Heart right ventricle (tissue), 16 donors: ENCODE measurements at regions not wholly inside any gene's neighbourhood (a gene's known extent, or its start where the extent isn't known, plus 50 kb on each side); places are given as distances from the start of the nearest gene placed in this dataset.

Experiments used
- ATAC-seq, 8 donors: fragments of 200-7000 bp; cut with Tn5 transposase; one replicate each; pipeline ENCODE4 v1.9.1; 2020; ENCODE audit warnings: mild to moderate bottlenecking in 8 of 8, moderate library complexity in 8 of 8, moderate number of reproducible peaks in 1 of 8
- DNase-seq, 2 donors: peaks; one replicate each; pipeline ENCODE4 v3.0.0-alpha.2; 2020
- H3K27ac ChIP-seq, 10 donors: fragments of 200-600 bp; sonication (generic) in 2 of 10; one replicate each; pipeline versions ENCODE4 v1.5.0 to v1.8.0; 2020 to 2022; ENCODE audit warnings: mild to moderate bottlenecking in 3 of 10
- H3K27me3 ChIP-seq, 7 donors: fragments of 200-600 bp; one replicate each; pipeline ENCODE4 v1.8.0; 2021 to 2022; ENCODE audit warnings: mild to moderate bottlenecking in 2 of 7
- H3K36me3 ChIP-seq, 9 donors: fragments of 200-600 bp; sonication (generic) in 1 of 9; one replicate each; pipeline versions ENCODE4 v1.5.0 to v1.8.0; 2020 to 2022; ENCODE audit warnings: mild to moderate bottlenecking in 2 of 9
- H3K4me1 ChIP-seq, 9 donors: fragments of 200-600 bp; sonication (generic) in 1 of 9; one replicate each; pipeline versions ENCODE4 v1.5.0 to v1.8.0; 2020 to 2022; ENCODE audit warnings: mild to moderate bottlenecking in 4 of 9
- H3K4me3 ChIP-seq, 10 donors: fragments of 200-600 bp; sonication (generic) in 2 of 10; one replicate each; pipeline versions ENCODE4 v1.5.0 to v1.8.0; 2020 to 2022; ENCODE audit warnings: mild to moderate bottlenecking in 7 of 10, moderate library complexity in 2 of 10
- H3K9me3 ChIP-seq, 11 donors: fragments of 200-600 bp in 10 of 11; sonication (generic) in 2 of 11; one replicate each; pipeline versions ENCODE4 v1.5.0 to v1.8.0; 2013 to 2022; ENCODE audit warnings: mild to moderate bottlenecking in 2 of 11, control low read depth in 1 of 11, moderate library complexity in 1 of 11
- WGBS, 2 donors: extraction: QIAGEN DNeasy Blood & Tissue Kit; methylation state at CpG; one replicate each; pipeline ENCODE4 v1.1.7; 2013; ENCODE audit warnings: inconsistent platforms in 1 of 2; 5-methylcytosine and 5-hydroxymethylcytosine counted together
- intact Hi-C, 10 donors: fragments of 100-400 bp; cut with DNase I; formaldehyde crosslinking; loops; one replicate each; pipeline versions ENCODE4 v1.11.1 to v1.14.2; 2022
- TF ChIP-seq, protein P1 (sequence below), 9 donors: fragments of 200-600 bp; sonication (generic) in 2 of 9; IDR thresholded peaks; one replicate each; pipeline versions ENCODE4 v1.5.0 to v1.8.0; 2021 to 2022; ENCODE audit warnings: antibody characterized with exemption in 9 of 9, mild to moderate bottlenecking in 5 of 9, moderate library complexity in 1 of 9
- donor health status: Arrhythmogenic right ventricular cardiomyopathy.
- donor health status: ischemic (EF 13 %, LVEDD 7.1; RV severe dilation, severe dysfunction).
- donor health status: healthy with polysubstance abuse.
- donor health status: DM: no; HTN: yes; CAD: no.
- donor health status: DM: no; HTN: no; CAD: no.
- donor health status: ischemic (EF 25% LVEDD 6.9; RV normal size, moderate dysfunction).
- donor health status: ischemic (EF 25% LVEDD 5.7; RV mildly dilated, moderate dysfunction).
- donor health status: healthy.
- donor health status: DM: yes; HTN: yes; CAD: no.
- donor health status: Ischemic cardiomyopathy.
- donor health status: ischemic (EF 35%, LVEDD 5.7; RV mildly dilated, moderate dysfunction).
- donor health status: nonischemic (EF 11% LVEDD 7.7; RV severe dilation, severe dysfunction).
- donor health status: DM: yes; HTN: yes; CAD: no.
- donor health status: PGD.
- donor health status: ischemic (EF 29% LVEDD 5.4; RV normal size, mild dysfunction).
- donor health status: nonischemic (EF 23%, LVEDD 6.1; RV moderate dilation, normal function).

DNA sequence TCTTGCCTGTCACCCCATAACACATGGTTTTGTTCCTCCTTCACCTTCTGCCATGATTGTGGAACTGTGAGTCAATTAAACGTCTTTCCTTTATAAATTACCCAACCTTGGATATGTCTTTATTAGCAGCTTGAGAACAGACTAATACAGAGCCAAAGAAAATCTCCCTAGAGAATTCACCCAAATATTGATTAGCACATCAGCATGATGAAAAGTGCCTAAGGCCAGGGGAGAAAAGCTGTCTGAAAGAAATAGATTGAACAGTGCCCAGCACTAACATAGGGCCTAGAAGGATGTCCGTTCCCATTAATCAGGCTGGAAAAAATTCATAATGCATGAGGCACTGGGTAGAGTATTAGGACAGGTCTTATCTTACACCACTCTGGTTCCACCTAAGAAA lies 111.9 kb upstream of the CALN1 start:
- TF ChIP-seq, protein P1, sequence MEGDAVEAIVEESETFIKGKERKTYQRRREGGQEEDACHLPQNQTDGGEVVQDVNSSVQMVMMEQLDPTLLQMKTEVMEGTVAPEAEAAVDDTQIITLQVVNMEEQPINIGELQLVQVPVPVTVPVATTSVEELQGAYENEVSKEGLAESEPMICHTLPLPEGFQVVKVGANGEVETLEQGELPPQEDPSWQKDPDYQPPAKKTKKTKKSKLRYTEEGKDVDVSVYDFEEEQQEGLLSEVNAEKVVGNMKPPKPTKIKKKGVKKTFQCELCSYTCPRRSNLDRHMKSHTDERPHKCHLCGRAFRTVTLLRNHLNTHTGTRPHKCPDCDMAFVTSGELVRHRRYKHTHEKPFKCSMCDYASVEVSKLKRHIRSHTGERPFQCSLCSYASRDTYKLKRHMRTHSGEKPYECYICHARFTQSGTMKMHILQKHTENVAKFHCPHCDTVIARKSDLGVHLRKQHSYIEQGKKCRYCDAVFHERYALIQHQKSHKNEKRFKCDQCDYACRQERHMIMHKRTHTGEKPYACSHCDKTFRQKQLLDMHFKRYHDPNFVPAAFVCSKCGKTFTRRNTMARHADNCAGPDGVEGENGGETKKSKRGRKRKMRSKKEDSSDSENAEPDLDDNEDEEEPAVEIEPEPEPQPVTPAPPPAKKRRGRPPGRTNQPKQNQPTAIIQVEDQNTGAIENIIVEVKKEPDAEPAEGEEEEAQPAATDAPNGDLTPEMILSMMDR (IDR thresholded peaks at IDR 0.05) = no peak
- WGBS, 2 donors = 69 to 92% methylated on average over 2 of the region's 2 CpGs
- no peak for DNase-seq
- Histone ChIP-seq H3K9me3 (peaks cover 0 to 15% (median 0%) of the 10 kb centered on the region in 11 donors), H3K4me3 (no peak overlapping the region), H3K27ac (no peak overlapping the region), H3K27me3 (no peaks in the 10 kb centered on the region), H3K36me3 (no peaks in the 10 kb centered on the region), H3K4me1 (no peaks in the 10 kb centered on the region)
- ATAC-seq = no peak
- intact Hi-C loops = no loop called here

DNA sequence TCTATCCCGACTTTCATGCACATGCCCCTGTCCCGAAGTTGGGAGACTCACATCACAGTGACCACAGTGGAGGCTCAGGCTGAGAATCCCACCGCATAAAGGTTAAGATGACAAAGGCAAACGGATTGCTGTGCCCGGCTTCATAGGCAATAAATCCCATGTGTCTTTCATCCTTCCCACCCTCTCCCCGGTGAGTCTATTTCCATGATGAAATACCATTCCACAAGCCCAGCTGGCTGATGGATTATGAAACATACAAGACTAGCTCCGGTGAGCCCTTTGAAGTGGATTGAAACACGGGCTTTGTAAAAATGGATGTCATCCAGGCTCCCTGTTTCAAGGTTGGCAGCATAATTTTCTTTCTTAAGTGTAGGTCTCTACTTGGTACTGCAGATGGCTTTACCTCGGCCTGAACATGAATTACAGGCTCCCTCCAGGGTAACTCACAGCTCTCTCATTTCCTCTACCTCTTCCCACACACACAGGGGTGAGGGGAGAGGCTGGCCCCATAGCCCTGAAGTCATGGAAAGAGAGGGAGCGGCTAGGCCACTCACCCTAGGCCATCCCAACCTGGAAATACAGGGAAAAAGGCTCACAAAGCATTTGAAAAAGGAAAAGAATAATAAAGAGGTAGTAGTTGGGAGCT lies 92.0 kb upstream of the CALN1 start:
- no peaks in the 10 kb centered on the region for H3K36me3 ChIP-seq
- DNase-seq (no peak), ATAC-seq (no peak)
- H3K27ac ChIP-seq = no peak overlapping the region
- no peak overlapping the region for H3K4me3 ChIP-seq
- intact Hi-C loops = loop anchor here in 1 of 10 donors (10.0 kb wide), 1 partner anchor 749 kb away; no protein-coding TSS in a partner anchor
- TF ChIP-seq, protein P1 (IDR thresholded peaks at IDR 0.05) = no peak
- WGBS, 2 donors = 75 to 80% methylated on average over 10 of the region's 10 CpGs
- no peaks in the 10 kb centered on the region for H3K4me1 ChIP-seq
- H3K27me3 ChIP-seq = no peaks in the 10 kb centered on the region
- peaks cover 0 to 1% (median 0%) of the 10 kb centered on the region in 11 donors for H3K9me3 ChIP-seq

DNA sequence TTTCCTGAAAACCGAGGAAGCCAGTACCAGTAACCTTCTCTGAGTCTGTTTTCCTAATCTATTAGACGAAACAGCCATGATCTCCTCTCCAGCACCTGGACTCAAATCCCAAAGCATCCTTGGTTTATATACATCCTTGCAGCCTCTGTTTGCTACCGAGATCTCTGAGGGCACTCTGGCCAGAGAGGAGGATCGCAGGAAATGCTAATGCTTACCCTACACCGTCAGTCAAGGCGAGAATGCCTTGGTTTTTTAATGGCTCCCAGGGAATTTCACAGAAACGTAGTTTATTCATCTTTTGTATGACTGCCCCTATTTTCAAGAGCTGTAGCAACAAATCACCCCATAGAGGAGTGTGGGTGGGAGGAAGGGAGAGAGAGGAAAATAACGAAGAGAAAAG lies 91.5 kb upstream of the CALN1 start:
- Histone ChIP-seq H3K4me1 (no peaks in the 10 kb centered on the region), H3K4me3 (no peak overlapping the region), H3K27me3 (no peaks in the 10 kb centered on the region), H3K9me3 (peaks cover 0 to 7% (median 0%) of the 10 kb centered on the region in 11 donors), H3K27ac (no peak overlapping the region), H3K36me3 (no peaks in the 10 kb centered on the region)
- 63 to 66% methylated on average over 8 of the region's 8 CpGs for WGBS, 2 donors
- intact Hi-C loops = loop anchor here in 1 of 10 donors (10.0 kb wide), 1 partner anchor 749 kb away; no protein-coding TSS in a partner anchor
- TF ChIP-seq, protein P1 (IDR thresholded peaks at IDR 0.05) = no peak
- no peak for ATAC-seq
- no peak for DNase-seq

DNA sequence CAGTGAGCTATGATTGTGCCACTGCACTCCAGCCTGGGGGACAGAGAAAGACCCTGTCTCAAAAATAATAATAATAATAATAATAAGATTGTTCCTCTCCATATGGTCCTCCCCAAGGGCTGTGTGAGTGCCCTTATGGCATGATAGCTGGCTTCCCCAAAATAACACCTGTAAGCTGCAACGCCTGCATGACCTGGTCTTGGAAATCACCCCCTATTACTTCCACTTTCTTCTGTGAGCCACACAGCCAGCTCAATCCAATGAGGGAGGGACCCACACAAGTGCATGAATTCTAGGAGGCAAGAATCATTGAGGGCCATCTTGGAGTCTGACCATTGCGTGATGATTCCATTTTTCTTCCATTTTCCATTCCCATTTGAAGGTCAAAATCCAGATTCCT lies 82.7 kb upstream of the CALN1 start:
- Histone ChIP-seq H3K9me3 (peaks cover 0 to 31% (median 10%) of the 10 kb centered on the region in 11 donors), H3K27me3 (no peaks in the 10 kb centered on the region), H3K4me1 (peaks cover 0 to 13% (median 0%) of the 10 kb centered on the region in 9 donors), H3K4me3 (no peak overlapping the region), H3K36me3 (no peaks in the 10 kb centered on the region), H3K27ac (no peak overlapping the region)
- ATAC-seq (no peak), DNase-seq (no peak)
- TF ChIP-seq, protein P1 (IDR thresholded peaks at IDR 0.05) = no peak
- intact Hi-C loops = loop anchor here in 5 of 10 donors (5.0 to 10.0 kb wide), 2 partner anchors 740 to 743 kb away; no protein-coding TSS in a partner anchor
- 94 to 96% methylated on average over 2 of the region's 2 CpGs for WGBS, 2 donors
